C1 segment of cervical spinal cord (tissue), 14 donors: ENCODE measurements at regions not wholly inside any gene's neighbourhood (a gene's known extent, or its start where the extent isn't known, plus 50 kb on each side); places are given as distances from the start of the nearest gene placed in this dataset.

Experiments
- DNase-seq, 14 donors: peaks; one replicate each; lab custom pipeline; 2025; lab: John Stamatoyannopoulos, UW

DNA sequence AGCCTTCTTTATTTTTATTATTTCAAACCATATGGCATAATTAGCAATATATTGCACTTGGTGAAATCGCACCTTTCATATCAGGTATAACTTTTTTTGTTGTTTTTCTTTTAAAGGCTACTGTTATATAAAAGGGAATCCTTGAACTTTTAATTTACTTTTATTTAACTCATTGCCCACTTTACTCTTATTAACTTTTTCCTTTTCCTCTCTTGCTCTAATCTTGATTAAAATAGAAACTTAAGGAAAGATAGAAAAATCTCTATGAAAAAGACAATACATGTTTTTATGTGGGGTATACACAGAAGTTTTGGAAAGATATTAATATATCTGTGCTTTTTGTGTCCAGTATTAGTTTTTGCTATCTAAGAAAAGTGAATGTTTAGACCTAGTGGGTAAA is 805.8 kb downstream of the USP25 start:
- DNase-seq: no peak

DNA sequence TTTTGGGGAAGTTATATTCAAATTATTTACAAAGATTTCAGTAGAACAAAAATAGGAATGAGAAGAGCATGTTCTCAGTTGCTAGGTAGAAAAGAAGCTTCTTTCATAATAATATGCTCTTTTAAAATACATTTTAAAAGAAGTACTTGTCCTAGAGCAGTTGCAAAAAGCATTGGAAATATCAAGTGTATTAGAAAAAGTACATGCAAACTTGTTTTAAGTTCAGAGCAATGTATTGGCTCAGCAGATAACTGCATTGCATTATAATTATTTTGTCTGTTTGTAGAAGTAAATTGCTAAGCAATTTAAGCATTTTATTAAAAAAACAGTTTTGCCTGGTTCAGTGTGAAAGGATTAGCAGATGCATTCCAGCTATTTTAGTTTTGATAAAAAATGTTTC is 806.4 kb downstream of the USP25 start:
- DNase-seq: no peak

DNA sequence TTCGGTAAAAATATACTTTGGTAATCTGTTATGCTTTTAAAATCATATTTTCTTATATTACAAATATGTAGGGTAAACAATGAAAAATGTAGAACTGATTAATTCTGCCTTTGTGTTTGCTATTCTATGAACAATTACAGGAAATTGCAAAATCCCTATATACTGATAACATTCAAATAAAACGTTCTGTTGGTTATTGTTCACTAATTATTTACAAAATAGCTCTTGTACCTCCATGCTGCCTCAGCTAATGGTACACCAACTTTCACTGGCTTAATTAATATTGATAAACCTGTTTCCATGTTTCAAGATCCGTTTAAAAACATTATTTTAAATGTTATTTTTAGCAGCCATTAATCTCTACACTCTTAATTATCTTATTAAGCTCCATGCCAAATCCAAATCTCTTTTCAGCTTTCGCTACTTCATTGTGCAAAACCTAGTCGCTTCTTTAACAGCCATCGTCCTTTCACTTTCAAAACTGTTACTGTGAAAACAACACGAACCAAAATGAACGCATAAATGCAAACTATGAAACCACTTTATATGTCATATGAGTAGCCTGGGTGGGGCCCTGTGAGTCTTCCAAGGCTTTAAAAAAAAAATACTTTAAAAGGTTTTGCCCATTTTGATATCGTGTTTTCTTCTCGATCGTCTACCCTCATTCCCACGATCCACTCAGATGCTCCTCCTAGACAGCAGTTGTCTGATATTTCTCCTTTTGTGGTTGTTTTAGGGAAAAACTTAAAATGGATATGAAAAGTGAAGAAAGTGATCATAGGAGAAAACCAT is 807.1 kb downstream of the USP25 start:
- DNase-seq: peak in 2 of 14 donors; percentile 26 to 69

- no peak for DNase-seq
Observed at GRCh38 chr21:16537501-16537900, 807.7 kb downstream of the USP25 start.

- no peak for DNase-seq
Observed at GRCh38 chr21:16538405-16538804, 808.6 kb downstream of the USP25 start.

- peak in 1 of 14 donors; percentile 33 for DNase-seq
Observed at GRCh38 chr21:16538936-16539440, 809.2 kb downstream of the USP25 start.

DNA sequence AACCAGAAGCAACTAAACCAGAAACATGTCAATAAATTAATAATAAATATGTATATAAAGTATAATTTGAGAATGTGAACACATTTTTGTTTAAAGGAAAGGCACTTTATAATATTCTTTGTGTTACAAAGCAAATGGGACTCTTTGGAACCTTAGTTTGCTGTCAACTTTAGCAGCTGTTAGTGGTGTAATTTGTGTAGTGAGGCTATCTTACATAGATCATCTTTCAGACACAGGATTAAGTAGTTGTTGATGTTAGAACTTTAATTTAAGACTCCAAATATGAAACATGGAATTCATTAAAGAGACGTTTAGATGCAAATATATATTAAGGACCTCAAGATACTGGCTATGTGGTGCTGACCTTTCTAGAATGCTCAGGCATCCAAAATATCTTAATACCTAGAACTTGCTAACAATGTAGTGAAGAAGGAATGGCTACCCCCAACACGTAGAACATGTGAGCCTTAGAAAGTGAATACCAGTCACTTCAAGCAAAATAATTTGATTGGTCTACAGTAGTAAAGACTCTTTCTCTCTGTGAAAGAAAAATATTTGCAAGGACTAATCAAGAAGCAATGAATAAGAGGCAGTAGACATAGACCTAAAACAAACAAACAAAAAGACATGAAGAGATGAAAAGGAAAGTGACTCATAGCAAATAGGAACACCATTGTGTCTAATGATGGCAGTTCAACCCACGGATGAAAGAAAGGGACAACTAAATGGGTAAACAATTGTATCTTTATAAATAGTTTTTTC is 811.4 kb downstream of the USP25 start:
- DNase-seq: no peak

DNA sequence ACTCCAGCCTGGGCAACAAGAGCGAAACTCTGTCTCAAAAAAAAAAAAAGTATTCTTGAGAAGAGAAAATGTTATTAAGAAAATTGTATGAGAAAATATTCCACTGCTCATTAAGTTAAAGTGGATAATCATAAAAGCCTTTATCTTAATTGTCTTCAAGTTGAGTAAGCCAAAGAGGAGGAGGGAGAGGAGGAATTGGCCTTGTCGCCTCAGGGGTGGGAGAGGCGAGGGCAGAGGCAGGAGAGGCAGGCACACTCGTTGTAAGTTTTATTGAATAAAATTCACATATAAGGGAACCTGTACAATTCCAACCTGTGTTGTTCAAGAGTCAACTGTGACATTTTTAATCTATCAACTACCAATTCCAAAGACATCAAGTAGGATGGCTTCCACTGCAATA is 820.3 kb downstream of the USP25 start:
- no peak for DNase-seq

- no peak for DNase-seq
Observed at GRCh38 chr21:16550917-16551741, 821.3 kb downstream of the USP25 start.

GRCh38 chr21:16552880-16553279 is 823.1 kb downstream of the USP25 start:
- no peak for DNase-seq

GRCh38 chr21:16554503-16554902 is 824.7 kb downstream of the USP25 start:
- no peak for DNase-seq

GRCh38 chr21:16563116-16563515 is 833.3 kb downstream of the USP25 start:
- no peak for DNase-seq

GRCh38 chr21:16563795-16564194 is 834.0 kb downstream of the USP25 start:
- no peak for DNase-seq

GRCh38 chr21:16568244-16568643 is 838.5 kb downstream of the USP25 start:
- no peak for DNase-seq

GRCh38 chr21:16568661-16569060 is 838.9 kb downstream of the USP25 start:
- no peak for DNase-seq

- no peak for DNase-seq
Observed at GRCh38 chr21:16569679-16570078, 839.9 kb downstream of the USP25 start.

GRCh38 chr21:16570171-16570570 is 840.4 kb downstream of the USP25 start:
- no peak for DNase-seq

GRCh38 chr21:16570856-16571255 is 841.1 kb downstream of the USP25 start:
- DNase-seq: no peak

- no peak for DNase-seq
Observed at GRCh38 chr21:16571594-16571993, 841.8 kb downstream of the USP25 start.

DNA sequence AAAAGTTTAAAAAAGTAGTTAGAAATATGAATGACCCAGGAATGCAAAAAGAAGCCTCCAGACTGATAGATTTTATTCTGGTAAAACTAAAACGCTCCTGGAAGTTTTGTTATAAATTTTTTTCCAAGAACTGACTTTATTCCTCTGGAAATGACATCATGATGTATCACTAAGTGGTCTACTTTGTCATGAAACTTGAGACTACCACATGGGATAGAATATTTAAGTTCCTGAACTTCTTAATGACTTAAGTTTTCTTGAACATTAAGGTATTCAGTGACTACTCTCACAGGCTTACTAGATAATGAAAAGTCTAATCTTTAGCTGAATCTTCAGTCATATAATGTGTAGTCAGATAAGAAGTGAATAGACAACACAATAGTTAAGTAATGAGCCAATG is 842.2 kb downstream of the USP25 start:
- no peak for DNase-seq

- no peak for DNase-seq
Observed at GRCh38 chr21:16573578-16573977, 843.8 kb downstream of the USP25 start.

DNA sequence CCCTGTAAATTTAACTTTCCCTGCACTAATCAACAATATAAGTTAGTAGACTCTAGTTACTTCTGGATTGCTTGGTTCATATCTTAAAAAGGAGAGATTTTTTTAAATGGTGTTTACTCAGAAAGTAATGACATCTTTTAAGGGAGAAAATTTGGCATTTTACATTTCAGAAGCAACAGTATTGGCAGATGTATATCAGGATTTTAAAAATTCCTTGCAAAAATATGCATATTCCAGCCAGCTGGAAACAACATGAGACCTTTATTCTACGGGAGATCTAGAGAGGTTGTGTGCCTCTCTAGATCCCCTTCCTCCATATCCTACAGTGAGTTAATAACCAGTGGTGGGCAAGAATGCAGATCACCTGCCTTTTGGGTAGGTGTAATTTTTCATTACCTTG is 848.2 kb downstream of the USP25 start:
- no peak for DNase-seq
